ENCODE measurements at regions not wholly inside any gene's neighbourhood (a gene's known extent, or its start where the extent isn't known, plus 50 kb on each side); places are given as distances from the start of the nearest gene placed in this dataset.

DNA sequence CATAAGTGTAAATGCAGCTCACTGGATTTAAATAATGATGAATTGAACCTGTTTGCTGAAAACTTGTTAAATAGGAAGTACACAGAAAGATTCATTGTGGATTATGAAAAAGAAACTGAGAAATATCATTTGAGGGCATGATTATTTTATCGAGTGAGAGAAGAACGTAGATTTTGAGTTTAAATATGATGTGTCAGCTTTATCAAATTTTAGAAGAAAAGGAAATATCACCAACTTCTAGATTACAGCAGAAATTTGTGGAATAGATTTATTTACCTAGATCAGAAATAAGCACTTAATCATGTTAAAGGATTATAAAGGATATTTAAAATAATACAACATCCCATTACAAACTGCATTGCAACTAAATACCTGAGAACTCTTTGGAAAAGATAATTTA is 315.5 kb downstream of the ZPLD1 start:
- no peak for TF ChIP-seq CTCF (IDR thresholded peaks at IDR 0.05; ENCODE audit: low read depth, low read length)
- no peak for TF ChIP-seq MYC (IDR thresholded peaks at IDR 0.05; ENCODE audit: low read depth, low read length)
- no peak for TF ChIP-seq MAX (IDR thresholded peaks at IDR 0.05; ENCODE audit: low read depth, low read length)
- TF ChIP-seq POLR2A (IDR thresholded peaks at IDR 0.05; ENCODE audit: extremely low read depth, insufficient read length) = no peak
- no peak overlapping the region for H3K4me3 ChIP-seq (ENCODE audit: low read depth, low read length)
- no peak for DNase-seq (ENCODE audit: low read depth)

DNA sequence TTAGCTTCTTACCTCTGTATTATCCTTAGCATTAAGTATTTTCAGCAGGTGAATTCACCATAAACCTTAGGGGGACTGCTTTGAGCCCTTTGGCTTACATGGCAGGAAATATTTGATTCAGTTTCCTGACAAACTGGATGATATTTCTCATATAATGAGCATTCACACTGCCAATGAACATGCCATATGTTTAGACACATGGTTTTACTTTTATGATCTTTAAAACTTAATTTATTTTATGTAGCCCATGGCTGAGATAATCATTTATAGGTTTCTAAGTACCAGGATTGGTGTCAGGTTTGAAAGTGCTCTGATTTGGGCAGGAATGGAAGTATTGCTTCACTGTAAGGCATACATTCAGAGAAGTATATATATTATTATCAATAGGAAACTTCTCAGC is 319.1 kb downstream of the ZPLD1 start:
- H3K4me3 ChIP-seq (ENCODE audit: low read depth, low read length) = no peak overlapping the region
- TF ChIP-seq MAX (IDR thresholded peaks at IDR 0.05; ENCODE audit: low read depth, low read length) = no peak
- TF ChIP-seq POLR2A (IDR thresholded peaks at IDR 0.05; ENCODE audit: extremely low read depth, insufficient read length) = no peak
- no peak for TF ChIP-seq MYC (IDR thresholded peaks at IDR 0.05; ENCODE audit: low read depth, low read length)
- TF ChIP-seq CTCF (IDR thresholded peaks at IDR 0.05; ENCODE audit: low read depth, low read length) = no peak
- no peak for DNase-seq (ENCODE audit: low read depth)

- no peak overlapping the region for H3K4me3 ChIP-seq (ENCODE audit: low read depth, low read length)
- no peak for DNase-seq (ENCODE audit: low read depth)
- TF ChIP-seq MYC (IDR thresholded peaks at IDR 0.05; ENCODE audit: low read depth, low read length) (no peak), POLR2A (IDR thresholded peaks at IDR 0.05; ENCODE audit: extremely low read depth, insufficient read length) (no peak), MAX (IDR thresholded peaks at IDR 0.05; ENCODE audit: low read depth, low read length) (no peak)
Measured at GRCh38 chr3:102756706-102757105, 321.9 kb downstream of the ZPLD1 start.

- H3K4me3 ChIP-seq (ENCODE audit: low read depth, low read length) = no peak overlapping the region
- DNase-seq (ENCODE audit: low read depth) = no peak
- TF ChIP-seq CTCF (IDR thresholded peaks at IDR 0.05; ENCODE audit: low read depth, low read length) (no peak), MAX (IDR thresholded peaks at IDR 0.05; ENCODE audit: low read depth, low read length) (no peak), MYC (IDR thresholded peaks at IDR 0.05; ENCODE audit: low read depth, low read length) (no peak), POLR2A (IDR thresholded peaks at IDR 0.05; ENCODE audit: extremely low read depth, insufficient read length) (no peak)
Measured at GRCh38 chr3:102757950-102758349, 323.1 kb downstream of the ZPLD1 start.

DNA sequence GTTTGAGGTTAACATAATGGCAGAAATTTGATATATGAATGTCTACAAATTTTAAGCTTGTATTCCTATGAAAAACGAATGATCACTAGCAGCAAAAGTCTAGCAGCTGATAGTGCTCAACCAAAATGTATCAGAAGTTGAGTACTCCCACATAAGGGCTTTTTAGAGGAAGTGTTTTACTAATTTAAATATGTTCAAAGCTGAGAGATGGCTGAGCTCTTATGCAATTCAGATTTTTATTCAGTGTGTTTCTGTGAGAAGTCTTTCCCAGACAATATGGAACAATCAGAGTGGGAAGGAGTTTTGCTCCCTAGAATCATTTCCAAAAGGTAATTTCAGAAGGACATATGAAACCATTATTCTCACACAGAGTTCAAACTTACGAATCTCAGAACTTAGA is 327.0 kb downstream of the ZPLD1 start:
- H3K4me3 ChIP-seq (ENCODE audit: low read depth, low read length) = no peak overlapping the region
- DNase-seq (ENCODE audit: low read depth) = no peak
- TF ChIP-seq POLR2A (IDR thresholded peaks at IDR 0.05; ENCODE audit: extremely low read depth, insufficient read length) (no peak), MYC (IDR thresholded peaks at IDR 0.05; ENCODE audit: low read depth, low read length) (no peak), CTCF (IDR thresholded peaks at IDR 0.05; ENCODE audit: low read depth, low read length) (no peak), MAX (IDR thresholded peaks at IDR 0.05; ENCODE audit: low read depth, low read length) (no peak)

GRCh38 chr3:102790747-102791325 is 356.0 kb downstream of the ZPLD1 start:
- TF ChIP-seq MAX (IDR thresholded peaks at IDR 0.05; ENCODE audit: low read depth, low read length) (no peak), CTCF (IDR thresholded peaks at IDR 0.05; ENCODE audit: low read depth, low read length) (no peak), MYC (IDR thresholded peaks at IDR 0.05; ENCODE audit: low read depth, low read length) (no peak), POLR2A (IDR thresholded peaks at IDR 0.05; ENCODE audit: extremely low read depth, insufficient read length) (no peak)
- no peak for DNase-seq (ENCODE audit: low read depth)
- H3K4me3 ChIP-seq (ENCODE audit: low read depth, low read length) = no peak overlapping the region

Data from NB4 (cell line).